Adrenal gland (tissue), 9 donors: ENCODE measurements at regions not wholly inside any gene's neighbourhood (a gene's known extent, or its start where the extent isn't known, plus 50 kb on each side); places are given as distances from the start of the nearest gene placed in this dataset.

ENCODE experiments used
- DNase-seq, 7 donors: peaks; one replicate each; pipeline ENCODE4 v3.0.0-alpha.2; 2019 to 2020
- H3K27ac ChIP-seq, 5 donors: fragments of 200-600 bp; sonication (generic) in 4 of 5; 1 replicate in 3 of 5; 2 replicates in 2 of 5; pipeline versions ENCODE4 v1.5.1 to v1.8.0; 2016 to 2020; ENCODE audit warnings: mild to moderate bottlenecking in 1 of 5
- H3K27me3 ChIP-seq: fragments of 200-600 bp; 2 replicates; pipeline ENCODE4 v1.8.0; 2021
- H3K36me3 ChIP-seq, 2 donors: fragments of 200-600 bp; replicated peaks in 1 of 2; 1 replicate in 1 of 2; 2 replicates in 1 of 2; pipeline versions ENCODE4 v1.5.1 to v1.8.0; 2018 to 2022
- H3K4me1 ChIP-seq, 2 donors: fragments of 200-600 bp; replicated peaks in 1 of 2; 1 replicate in 1 of 2; 2 replicates in 1 of 2; pipeline versions ENCODE4 v1.5.1 to v1.8.0; 2018 to 2021
- H3K4me3 ChIP-seq, 4 donors: fragments of 200-600 bp; sonication (generic) in 3 of 4; one replicate each; pipeline ENCODE4 v1.5.1; 2016 to 2018
- H3K9me3 ChIP-seq, 3 donors: fragments of 200-600 bp; sonication (generic) in 1 of 3; replicated peaks in 1 of 3; 1 replicate in 2 of 3; 2 replicates in 1 of 3; pipeline versions ENCODE4 v1.5.1 to v1.8.0; 2016 to 2021
- POLR2A ChIP-seq, 2 donors: fragments of 450-650 bp; IDR thresholded peaks; one replicate each; pipeline ENCODE4 v1.6.1; 2017; ENCODE audit warnings: antibody characterized with exemption in 2 of 2, mild to moderate bottlenecking in 2 of 2, moderate library complexity in 1 of 2
- WGBS, 4 donors: extraction: QIAGEN DNeasy Blood & Tissue Kit in 2 of 4; methylation state at CpG; one replicate each; pipeline versions ENCODE4 v1.1.5 to v1.1.7; 2013 to 2017; 5-methylcytosine and 5-hydroxymethylcytosine counted together
- intact Hi-C, 2 donors: fragments of 100-400 bp; cut with DNase I; formaldehyde crosslinking; loops; one replicate each; pipeline versions ENCODE4 v1.14.1 to v1.15.0; 2022 to 2023
- TF ChIP-seq, protein P1 (sequence below), 6 experiments: fragments of 450-650 bp in 4 of 6; fragments of 200-600 bp in 2 of 6; sonication (generic) in 1 of 6; IDR thresholded peaks; 1 replicate in 5 of 6; 2 replicates in 1 of 6; pipeline versions ENCODE4 v1.5.1 to v1.8.0; 2016 to 2021; ENCODE audit warnings: antibody characterized with exemption in 6 of 6, mild to moderate bottlenecking in 2 of 6, moderate library complexity in 1 of 6
- donor health status: healthy with polysubstance abuse.
- donor health status: Bipolar disorder and iron deficiency.
- donor health status: DM: yes; HTN: yes; CAD: no.
- donor health status: DM: no; HTN: no; CAD: no.
- donor health status: DM: no; HTN: no; CAD: no.

DNA sequence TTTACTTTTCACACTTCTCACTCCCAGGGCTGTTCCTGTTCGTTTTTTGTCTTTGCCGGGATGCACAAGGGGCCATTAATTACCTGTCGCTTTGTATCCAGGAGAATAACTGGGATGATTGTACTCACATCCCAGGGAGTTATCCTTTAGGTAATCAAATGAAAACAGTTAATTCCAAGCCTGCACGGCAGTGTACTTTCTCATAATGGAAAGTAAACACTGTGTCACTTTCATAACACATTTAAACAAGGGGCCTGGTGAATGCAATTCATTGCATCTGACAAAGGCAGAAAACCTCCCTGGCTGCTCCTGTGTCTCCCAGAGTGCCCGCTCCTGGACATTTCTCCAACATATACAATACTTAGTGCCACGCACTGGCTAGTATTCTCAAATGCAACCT, 138.7 kb upstream of the CELF2 start:
- DNase-seq: no peak
- Histone ChIP-seq H3K27ac (no peak overlapping the region), H3K27me3 (no peaks in the 10 kb centered on the region), H3K36me3 (no peaks in the 10 kb centered on the region), H3K4me1 (no peaks in the 10 kb centered on the region), H3K9me3 (no peaks in the 10 kb centered on the region), H3K4me3 (no peak overlapping the region)
- TF ChIP-seq, protein P1, sequence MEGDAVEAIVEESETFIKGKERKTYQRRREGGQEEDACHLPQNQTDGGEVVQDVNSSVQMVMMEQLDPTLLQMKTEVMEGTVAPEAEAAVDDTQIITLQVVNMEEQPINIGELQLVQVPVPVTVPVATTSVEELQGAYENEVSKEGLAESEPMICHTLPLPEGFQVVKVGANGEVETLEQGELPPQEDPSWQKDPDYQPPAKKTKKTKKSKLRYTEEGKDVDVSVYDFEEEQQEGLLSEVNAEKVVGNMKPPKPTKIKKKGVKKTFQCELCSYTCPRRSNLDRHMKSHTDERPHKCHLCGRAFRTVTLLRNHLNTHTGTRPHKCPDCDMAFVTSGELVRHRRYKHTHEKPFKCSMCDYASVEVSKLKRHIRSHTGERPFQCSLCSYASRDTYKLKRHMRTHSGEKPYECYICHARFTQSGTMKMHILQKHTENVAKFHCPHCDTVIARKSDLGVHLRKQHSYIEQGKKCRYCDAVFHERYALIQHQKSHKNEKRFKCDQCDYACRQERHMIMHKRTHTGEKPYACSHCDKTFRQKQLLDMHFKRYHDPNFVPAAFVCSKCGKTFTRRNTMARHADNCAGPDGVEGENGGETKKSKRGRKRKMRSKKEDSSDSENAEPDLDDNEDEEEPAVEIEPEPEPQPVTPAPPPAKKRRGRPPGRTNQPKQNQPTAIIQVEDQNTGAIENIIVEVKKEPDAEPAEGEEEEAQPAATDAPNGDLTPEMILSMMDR (IDR thresholded peaks at IDR 0.05): no peak
- TF ChIP-seq POLR2A (IDR thresholded peaks at IDR 0.05): no peak
- WGBS, 4 donors: 77 to 85% (median 81%) methylated on average over 6 of the region's 6 CpGs
- intact Hi-C loops: no loop called here

- H3K4me1 ChIP-seq: no peaks in the 10 kb centered on the region
- H3K4me3 ChIP-seq: no peak overlapping the region
- no peak for DNase-seq
- TF ChIP-seq, protein P1 (IDR thresholded peaks at IDR 0.05): no peak
- no peak for TF ChIP-seq POLR2A (IDR thresholded peaks at IDR 0.05)
- H3K27me3 ChIP-seq: no peaks in the 10 kb centered on the region
- no peak overlapping the region for H3K27ac ChIP-seq
- 81 to 84% (median 83%) methylated on average over 6 of the region's 6 CpGs for WGBS, 4 donors
- H3K36me3 ChIP-seq: no peaks in the 10 kb centered on the region
- peaks cover 0 to 3% (median 0%) of the 10 kb centered on the region in 3 donors for H3K9me3 ChIP-seq
- intact Hi-C loops: no loop called here
Measured at GRCh38 chr10:10881117-10881813, 136.4 kb upstream of the CELF2 start.

GRCh38 chr10:10883737-10884136, 133.9 kb upstream of the CELF2 start:
- 87 to 97% (median 89%) methylated on average over 1 of the region's 1 CpG for WGBS, 4 donors
- Histone ChIP-seq H3K4me3 (no peak overlapping the region), H3K27me3 (no peaks in the 10 kb centered on the region), H3K9me3 (peaks cover 0 to 3% (median 0%) of the 10 kb centered on the region in 3 donors), H3K36me3 (no peaks in the 10 kb centered on the region), H3K27ac (no peak overlapping the region), H3K4me1 (no peaks in the 10 kb centered on the region)
- DNase-seq: no peak
- intact Hi-C loops: no loop called here
- TF ChIP-seq, protein P1 (IDR thresholded peaks at IDR 0.05): no peak
- TF ChIP-seq POLR2A (IDR thresholded peaks at IDR 0.05): no peak

DNA sequence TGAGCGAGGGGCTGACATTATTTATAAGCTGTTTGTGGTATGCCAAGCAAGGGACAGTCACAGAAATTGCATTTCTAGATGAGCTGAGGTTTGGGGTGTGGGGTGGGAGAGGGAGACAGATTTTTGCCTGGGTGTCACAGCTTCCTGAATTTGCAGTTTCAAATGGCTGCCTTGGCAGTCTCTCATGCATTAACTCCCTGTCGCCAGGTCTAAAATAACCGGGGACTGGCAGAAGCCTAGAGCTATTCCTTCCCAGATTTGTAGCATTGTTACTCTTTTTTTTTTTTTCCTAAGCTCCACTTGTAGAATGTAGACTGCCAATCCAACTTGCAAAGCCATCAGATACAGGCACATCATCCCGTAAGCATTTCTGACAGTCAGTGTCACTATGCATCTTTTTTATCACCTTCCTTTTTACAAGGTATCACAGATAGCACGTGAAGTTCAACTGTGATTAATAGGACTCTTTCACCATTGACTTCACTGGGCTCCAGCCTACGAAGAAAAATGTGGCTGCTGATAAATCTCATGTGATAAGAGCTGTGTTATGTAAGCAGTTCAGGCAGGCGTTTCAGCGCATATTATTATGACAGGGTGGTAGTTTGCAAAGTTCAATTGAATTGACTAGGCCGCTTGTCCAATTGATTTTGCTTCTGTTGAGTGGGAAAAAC, 130.7 kb upstream of the CELF2 start:
- Histone ChIP-seq H3K4me1 (no peaks in the 10 kb centered on the region), H3K27me3 (no peaks in the 10 kb centered on the region), H3K9me3 (peaks cover 0 to 3% (median 0%) of the 10 kb centered on the region in 3 donors), H3K27ac (no peak overlapping the region), H3K4me3 (no peak overlapping the region), H3K36me3 (no peaks in the 10 kb centered on the region)
- WGBS, 4 donors: 50 to 59% (median 55%) methylated on average over 9 of the region's 9 CpGs
- DNase-seq: no peak
- TF ChIP-seq, protein P1 (IDR thresholded peaks at IDR 0.05): no peak
- no peak for TF ChIP-seq POLR2A (IDR thresholded peaks at IDR 0.05)
- intact Hi-C loops: no loop called here
